K562 (cell line): ENCODE measurements at regions not wholly inside any gene's neighbourhood (a gene's known extent, or its start where the extent isn't known, plus 50 kb on each side); places are given as distances from the start of the nearest gene placed in this dataset.
A peak's percentile ranks its signal among the peaks of the same experiment; 100 is the strongest.
"Not testable (repeated sequence)": the region's sequence is repeated elsewhere in the genome, so short reads cannot be mapped to it uniquely, and the experiment has no call there.

Source experiments
- ATAC-seq: fragments of 200-7000 bp; cut with Tn5 transposase; 3 replicates; pipeline ENCODE4 v1.9.1; 2020; ENCODE audit warnings: moderate library complexity
- BruUV-seq: library from RNA; stranded (reverse); fragments of 400-500 nt; replicated peaks from 2 replicates; lab custom pipeline; 2021; lab: Mats Ljungman, UMichigan
- CTCF ChIA-PET: fragments of 300-600 bp; formaldehyde crosslinking; extraction: SDS; loops from one replicate; lab custom pipeline; 2021; ENCODE audit warnings: low intra/inter-chr PET ratio; lab: Yijun Ruan, JAX
- POLR2A ChIA-PET: fragments of 300-600, 350-650 bp; sonication (Branson Sonifier 250); formaldehyde crosslinking; extraction: SDS; loops from one replicate; lab custom pipeline; 2021; ENCODE audit warnings: antibody characterized with exemption, inconsistent platforms; lab: Yijun Ruan, JAX
- DNase-seq, 4 experiments: peaks; one replicate each; pipeline versions ENCODE4 v3.0.0 to v3.0.0-alpha.2; 2011 to 2018; ENCODE audit warnings: low spot score in 3 of 4, mixed read lengths in 3 of 4; ENCODE audit errors: extremely low read depth in 1 of 4
- FAIRE-seq: peaks from 2 replicates; lab custom pipeline; 2011; peaks lifted over from hg19 to GRCh38; lab: Jason Lieb, UNC
- H2AFZ ChIP-seq: 2 replicates; pipeline ENCODE4 v1.6.0; 2011; ENCODE audit warnings: low read depth, low read length, control low read depth, inconsistent platforms
- H3K27ac ChIP-seq: fragments of 200-600 bp; 3 replicates; pipeline ENCODE4 v1.8.0; 2011; ENCODE audit warnings: low read depth, mild to moderate bottlenecking, control low read depth, inconsistent platforms, low read length, moderate library complexity, mixed read lengths; ENCODE audit errors: extremely low read depth
- H3K27me3 ChIP-seq, 2 experiments: fragments of 300-600 bp in 1 of 2; 2 replicates in 1 of 2; 3 replicates in 1 of 2; pipeline versions ENCODE4 v1.6.0 to v1.8.0; 2011; ENCODE audit warnings: inconsistent platforms in 2 of 2, low read length in 2 of 2, mild to moderate bottlenecking in 1 of 2, mixed read lengths in 1 of 2, moderate library complexity in 1 of 2; ENCODE audit not compliant: control insufficient read depth in 2 of 2, insufficient read depth in 2 of 2
- H3K36me3 ChIP-seq: fragments of 300-600 bp; 3 replicates; pipeline ENCODE4 v1.8.0; 2011; ENCODE audit warnings: mild to moderate bottlenecking, low read length, inconsistent platforms; ENCODE audit not compliant: control insufficient read depth, insufficient read depth
- H3K4me1 ChIP-seq, 2 experiments: fragments of 200-600 bp in 1 of 2; replicated peaks in 1 of 2; 2 replicates in 1 of 2; 3 replicates in 1 of 2; pipeline versions ENCODE4 v1.5.1 to v1.8.0; 2011; ENCODE audit warnings: inconsistent platforms in 2 of 2, low read length in 2 of 2, mild to moderate bottlenecking in 1 of 2, mixed read lengths in 1 of 2, moderate library complexity in 1 of 2; ENCODE audit not compliant: control insufficient read depth in 2 of 2, insufficient read depth in 2 of 2
- H3K4me2 ChIP-seq: 2 replicates; pipeline ENCODE4 v1.6.1; 2011; ENCODE audit warnings: low read length, control low read depth, inconsistent platforms, mixed read lengths; ENCODE audit not compliant: insufficient read depth
- H3K4me3 ChIP-seq: fragments of 200-600 bp; sonication (generic), shearing (Covaris generic); 2 replicates; pipeline ENCODE4 v1.5.1; 2016; ENCODE audit warnings: control low read depth, inconsistent platforms
- H3K79me2 ChIP-seq: fragments of 200-600 bp; 3 replicates; pipeline ENCODE4 v1.8.0; 2011; ENCODE audit warnings: low read length, inconsistent platforms; ENCODE audit not compliant: control insufficient read depth, insufficient read depth
- H3K9ac ChIP-seq, 2 experiments: 2 replicates each; pipeline versions ENCODE4 v1.6.0 to v1.6.1; 2011; ENCODE audit warnings: low read depth in 2 of 2, low read length in 2 of 2, control low read depth in 1 of 2, inconsistent platforms in 1 of 2, mild to moderate bottlenecking in 1 of 2, mixed read lengths in 1 of 2; ENCODE audit not compliant: insufficient read depth in 1 of 2
- H3K9me1 ChIP-seq: one replicate; pipeline ENCODE4 v1.6.0; 2011; ENCODE audit warnings: inconsistent platforms, mild to moderate bottlenecking, low read length, moderate library complexity; ENCODE audit not compliant: control insufficient read depth, insufficient read depth
- H3K9me3 ChIP-seq: replicated peaks from 2 replicates; pipeline ENCODE4 v1.5.1; 2011; ENCODE audit warnings: low read depth, low read length, inconsistent platforms; ENCODE audit not compliant: control insufficient read depth, insufficient read depth
- H4K20me1 ChIP-seq: replicated peaks from 2 replicates; pipeline ENCODE4 v1.6.1; 2011; ENCODE audit warnings: low read length, inconsistent platforms, mixed read lengths; ENCODE audit not compliant: control insufficient read depth, insufficient read depth
- KDM5B ChIP-seq: fragments of 200-600 bp; sonication (generic); IDR thresholded peaks from 2 replicates; pipeline ENCODE4 v1.6.1; 2012; ENCODE audit warnings: low read depth, mild to moderate bottlenecking, moderate library complexity, low read length, control low read depth, inconsistent platforms; ENCODE audit not compliant: insufficient replicate concordance
- POLR2B ChIP-seq: fragments of 450-650 bp; IDR thresholded peaks from 2 replicates; pipeline ENCODE4 v1.6.1; 2018; ENCODE audit warnings: low read depth; ENCODE audit not compliant: partially characterized antibody
- ZNF431 ChIP-seq: sonication (generic); formaldehyde crosslinking; IDR thresholded peaks from 2 replicates; pipeline ENCODE4 v1.8.0; 2022; ENCODE audit warnings: mild to moderate bottlenecking, missing genetic modification reagents
- ZNF695 ChIP-seq: fragments of 450-650 bp; formaldehyde crosslinking; IDR thresholded peaks from 2 replicates; pipeline ENCODE4 v1.4.0; 2020; ENCODE audit warnings: mild to moderate bottlenecking, moderate library complexity
- WGBS: fragments of 100-300 bp; shearing (Covaris generic); methylation state at CpG from one replicate; pipeline ENCODE4 v1.1.6; 2016; ENCODE audit warnings: low coverage, mixed read lengths; ENCODE audit not compliant: insufficient coverage; ENCODE audit errors: missing lambda C conversion rate; 5-methylcytosine and 5-hydroxymethylcytosine counted together
- in situ Hi-C: fragments of 300-500 bp; cut with MboI; formaldehyde crosslinking; loops from 4 replicates; pipeline ENCODE4 v1.15.0; 2018; ENCODE audit warnings: inconsistent platforms, mixed read lengths
- intact Hi-C: fragments of 100-400 bp; cut with micrococcal nuclease; formaldehyde crosslinking; loops from 2 replicates; pipeline ENCODE4 v1.14.2; 2022

GRCh38 chr10:65670087-65670486, 1255.7 kb upstream of the LRRTM3 start:
- Histone ChIP-seq H3K27ac (no peak overlapping the region), H3K4me1 (no peaks in the 10 kb centered on the region), H3K36me3 (no peaks in the 10 kb centered on the region), H3K4me3 (no peak overlapping the region), H3K9me3 (no peaks in the 10 kb centered on the region; the same call in 1 of the 2 replicates), H3K9me1 (no peaks in the 10 kb centered on the region), H3K9ac (no peak overlapping the region), H3K79me2 (no peaks in the 10 kb centered on the region), H4K20me1 (no peaks in the 10 kb centered on the region), H2AFZ (no peak overlapping the region)
- WGBS, result 3% methylated on average over 3 of the region's 3 CpGs
- in situ Hi-C loops, result no loop called here
- ATAC-seq (no peak), FAIRE-seq (no peak), DNase-seq (no peak)
- ChIA-PET POLR2A (no interaction called here), CTCF (no interaction called here)
- no peak for TF ChIP-seq ZNF695 (CRISPR knock-in tag)
- TF ChIP-seq KDM5B, result no peak
- TF ChIP-seq POLR2B, result no peak
- TF ChIP-seq, all 486 proteins: peak for 0
- intact Hi-C loops, result no loop called here
- Histone ChIP-seq H3K27me3 (no peaks in the 10 kb centered on the region), H3K4me2 (no peak overlapping the region)
- no TSS peak for BruUV-seq

GRCh38 chr10:65670596-65670995, 1255.2 kb upstream of the LRRTM3 start:
- H3K27ac ChIP-seq, intact Hi-C loops, H3K79me2 ChIP-seq, POLR2A ChIA-PET, H3K4me2 ChIP-seq, H3K36me3 ChIP-seq, H3K9me3 ChIP-seq, H3K9ac ChIP-seq, BruUV-seq, FAIRE-seq, DNase-seq, H3K4me1 ChIP-seq, H3K4me3 ChIP-seq, H4K20me1 ChIP-seq, in situ Hi-C loops, CTCF ChIA-PET, H2AFZ ChIP-seq, ATAC-seq, H3K9me1 ChIP-seq, H3K27me3 ChIP-seq: not testable (repeated sequence)
- peak; percentile 91 for TF ChIP-seq ZNF431 (CRISPR knock-in tag)
- WGBS, result 0% methylated on average over 1 of the region's 1 CpG
